ENCODE measurements at regions not wholly inside any gene's neighbourhood (a gene's known extent, or its start where the extent isn't known, plus 50 kb on each side); places are given as distances from the start of the nearest gene placed in this dataset.

DNA sequence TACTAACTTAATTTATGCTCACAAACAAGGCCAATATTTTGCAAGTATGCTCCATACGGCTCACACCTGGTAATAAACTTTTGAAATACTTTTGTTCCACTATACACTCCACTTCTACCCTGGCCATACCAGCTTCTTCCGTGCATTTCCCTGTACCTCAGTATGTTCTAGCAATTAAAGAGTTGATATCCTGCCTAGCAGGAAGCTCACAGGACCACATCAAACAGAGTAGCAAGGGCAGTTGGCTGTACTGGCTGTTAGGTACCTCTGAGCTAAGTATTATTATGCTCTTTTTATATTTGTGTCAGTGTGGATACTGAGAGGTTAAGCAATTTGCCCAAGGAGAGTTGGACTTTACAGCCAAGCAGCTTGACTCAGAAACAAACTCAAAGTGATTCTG lies 257.7 kb downstream of the SLITRK6 start:
- TF ChIP-seq, protein P1, sequence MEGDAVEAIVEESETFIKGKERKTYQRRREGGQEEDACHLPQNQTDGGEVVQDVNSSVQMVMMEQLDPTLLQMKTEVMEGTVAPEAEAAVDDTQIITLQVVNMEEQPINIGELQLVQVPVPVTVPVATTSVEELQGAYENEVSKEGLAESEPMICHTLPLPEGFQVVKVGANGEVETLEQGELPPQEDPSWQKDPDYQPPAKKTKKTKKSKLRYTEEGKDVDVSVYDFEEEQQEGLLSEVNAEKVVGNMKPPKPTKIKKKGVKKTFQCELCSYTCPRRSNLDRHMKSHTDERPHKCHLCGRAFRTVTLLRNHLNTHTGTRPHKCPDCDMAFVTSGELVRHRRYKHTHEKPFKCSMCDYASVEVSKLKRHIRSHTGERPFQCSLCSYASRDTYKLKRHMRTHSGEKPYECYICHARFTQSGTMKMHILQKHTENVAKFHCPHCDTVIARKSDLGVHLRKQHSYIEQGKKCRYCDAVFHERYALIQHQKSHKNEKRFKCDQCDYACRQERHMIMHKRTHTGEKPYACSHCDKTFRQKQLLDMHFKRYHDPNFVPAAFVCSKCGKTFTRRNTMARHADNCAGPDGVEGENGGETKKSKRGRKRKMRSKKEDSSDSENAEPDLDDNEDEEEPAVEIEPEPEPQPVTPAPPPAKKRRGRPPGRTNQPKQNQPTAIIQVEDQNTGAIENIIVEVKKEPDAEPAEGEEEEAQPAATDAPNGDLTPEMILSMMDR (conservative IDR thresholded peaks at IDR 0.05; ENCODE audit: low read depth, low read length) = no peak
- no peak for TF ChIP-seq POLR2A (IDR thresholded peaks at IDR 0.05; ENCODE audit: low read depth, low read length)
- TF ChIP-seq RAD21 (IDR thresholded peaks at IDR 0.05; ENCODE audit: low read length) = no peak
- TF ChIP-seq, protein P2, sequence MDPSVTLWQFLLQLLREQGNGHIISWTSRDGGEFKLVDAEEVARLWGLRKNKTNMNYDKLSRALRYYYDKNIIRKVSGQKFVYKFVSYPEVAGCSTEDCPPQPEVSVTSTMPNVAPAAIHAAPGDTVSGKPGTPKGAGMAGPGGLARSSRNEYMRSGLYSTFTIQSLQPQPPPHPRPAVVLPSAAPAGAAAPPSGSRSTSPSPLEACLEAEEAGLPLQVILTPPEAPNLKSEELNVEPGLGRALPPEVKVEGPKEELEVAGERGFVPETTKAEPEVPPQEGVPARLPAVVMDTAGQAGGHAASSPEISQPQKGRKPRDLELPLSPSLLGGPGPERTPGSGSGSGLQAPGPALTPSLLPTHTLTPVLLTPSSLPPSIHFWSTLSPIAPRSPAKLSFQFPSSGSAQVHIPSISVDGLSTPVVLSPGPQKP (IDR thresholded peaks at IDR 0.05; ENCODE audit: borderline replicate concordance, low read depth, low read length) = no peak

All from IMR-90 (cell line).